ENCODE measurements at regions not wholly inside any gene's neighbourhood (a gene's known extent, or its start where the extent isn't known, plus 50 kb on each side); places are given as distances from the start of the nearest gene placed in this dataset.

DNA sequence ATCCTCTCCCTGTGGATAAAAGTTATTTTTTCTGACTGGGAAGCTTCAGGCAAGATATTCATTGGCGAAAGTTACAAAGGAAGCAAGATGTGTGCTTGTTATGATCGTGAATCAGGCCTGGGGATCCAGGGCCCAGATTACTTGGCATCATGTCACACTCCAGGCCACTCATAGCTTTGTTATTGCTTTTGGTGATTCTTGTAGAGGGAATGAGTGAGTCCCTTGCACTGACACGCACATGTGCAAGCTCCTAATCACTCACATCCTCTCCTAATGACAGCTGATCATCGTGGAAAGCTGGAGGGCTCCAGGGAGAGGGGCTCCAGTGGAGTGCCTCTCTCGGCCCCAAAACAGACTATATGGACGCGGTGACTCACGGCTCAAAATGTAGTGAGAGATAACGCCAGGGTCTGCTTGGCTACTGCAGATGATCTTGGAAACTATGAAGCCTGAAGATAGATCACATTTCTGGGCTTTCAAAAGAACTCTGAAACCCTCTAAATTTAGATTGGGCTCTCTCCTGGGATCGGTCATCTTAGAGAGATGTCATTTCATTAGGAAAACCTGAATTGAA lies 481.1 kb upstream of the USP24 start:
- H3K9me3 ChIP-seq (ENCODE audit: low read depth) = no peaks in the 10 kb centered on the region
- H3K4me3 ChIP-seq = no peak overlapping the region
- peak overlapping the region; percentile 87 for H3K27ac ChIP-seq
- no peaks in the 10 kb centered on the region for H4K20me1 ChIP-seq (ENCODE audit: insufficient read depth)
- peak overlapping the region; percentile 58 for H3K4me2 ChIP-seq (ENCODE audit: unreplicated experiment)
- H3K9ac ChIP-seq = peak overlapping the region; percentile 60
- H3F3A ChIP-seq (ENCODE audit: insufficient read depth) = peaks cover 51% of the 10 kb centered on the region
- no peaks in the 10 kb centered on the region for H3K79me2 ChIP-seq (ENCODE audit: insufficient read depth)
- H3K4me1 ChIP-seq (ENCODE audit: insufficient read depth) = peaks cover 54% of the 10 kb centered on the region
- no peaks in the 10 kb centered on the region for H3K27me3 ChIP-seq (replicated peaks; ENCODE audit: insufficient read depth)
- H2AFZ ChIP-seq = peak overlapping the region; percentile 36
- H3K36me3 ChIP-seq (ENCODE audit: low read depth) = no peaks in the 10 kb centered on the region
- TF ChIP-seq EZH2 (IDR thresholded peaks at IDR 0.05; ENCODE audit: insufficient read depth, poor library complexity, severe bottlenecking) = no peak
- TF ChIP-seq EZH2phosphoT487 (IDR thresholded peaks at IDR 0.05; ENCODE audit: insufficient read depth, low read depth) = no peak
- in situ Hi-C loops (cut with MboI) = no loop called here
- no peaks in the 10 kb centered on the region; the same call in 1 of the 2 replicates for H3K9me2 ChIP-seq (ENCODE audit: insufficient read depth)
- WGBS, 2 experiments (ENCODE audit: low coverage in 1 of 2, low lambda C conversion rate in 2 of 2, missing lambda C conversion rate in 2 of 2) = 0 to 2% methylated on average over 10 of the region's 10 CpGs
- peak; percentile 97 for DNase-seq

DNA sequence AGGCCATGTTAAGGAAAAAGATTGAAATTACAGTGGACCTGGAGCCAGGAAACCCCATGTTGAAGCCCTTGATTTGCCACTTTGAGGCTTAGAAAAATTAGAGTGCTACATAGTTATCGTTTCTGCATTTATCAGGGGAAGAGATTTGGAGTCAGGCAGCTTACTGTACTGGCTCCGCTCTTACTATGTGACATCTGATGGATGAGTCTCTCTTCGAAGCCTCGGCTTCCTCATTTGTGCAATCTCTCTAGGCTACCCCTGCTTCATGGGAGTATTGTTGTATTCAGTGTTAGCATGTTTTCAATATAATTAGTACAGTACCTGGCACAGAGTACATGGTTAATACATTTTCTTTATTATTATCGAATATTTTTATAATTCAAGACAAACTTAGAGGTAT lies 480.4 kb upstream of the USP24 start:
- Histone ChIP-seq H3K27me3 (replicated peaks; ENCODE audit: insufficient read depth) (no peaks in the 10 kb centered on the region), H3K4me3 (no peak overlapping the region), H3K79me2 (ENCODE audit: insufficient read depth) (no peaks in the 10 kb centered on the region), H3K27ac (peak overlapping the region; percentile 87), H3K9ac (peak overlapping the region; percentile 60), H3F3A (ENCODE audit: insufficient read depth) (peaks cover 46% of the 10 kb centered on the region), H3K9me2 (ENCODE audit: insufficient read depth) (no peaks in the 10 kb centered on the region; the same call in 1 of the 2 replicates), H3K9me3 (ENCODE audit: low read depth) (no peaks in the 10 kb centered on the region), H3K36me3 (ENCODE audit: low read depth) (no peaks in the 10 kb centered on the region), H3K4me2 (ENCODE audit: unreplicated experiment) (peak overlapping the region; percentile 58), H2AFZ (peak overlapping the region; percentile 63), H4K20me1 (ENCODE audit: insufficient read depth) (no peaks in the 10 kb centered on the region), H3K4me1 (ENCODE audit: insufficient read depth) (peaks cover 48% of the 10 kb centered on the region)
- WGBS, 2 experiments (ENCODE audit: low coverage in 1 of 2, low lambda C conversion rate in 2 of 2, missing lambda C conversion rate in 2 of 2) = 24% methylated on average over 5 of the region's 5 CpGs
- DNase-seq = peak; percentile 60
- in situ Hi-C loops (cut with MboI) = no loop called here
- TF ChIP-seq EZH2 (IDR thresholded peaks at IDR 0.05; ENCODE audit: insufficient read depth, poor library complexity, severe bottlenecking) = no peak
- TF ChIP-seq EZH2phosphoT487 (IDR thresholded peaks at IDR 0.05; ENCODE audit: insufficient read depth, low read depth) = no peak

DNA sequence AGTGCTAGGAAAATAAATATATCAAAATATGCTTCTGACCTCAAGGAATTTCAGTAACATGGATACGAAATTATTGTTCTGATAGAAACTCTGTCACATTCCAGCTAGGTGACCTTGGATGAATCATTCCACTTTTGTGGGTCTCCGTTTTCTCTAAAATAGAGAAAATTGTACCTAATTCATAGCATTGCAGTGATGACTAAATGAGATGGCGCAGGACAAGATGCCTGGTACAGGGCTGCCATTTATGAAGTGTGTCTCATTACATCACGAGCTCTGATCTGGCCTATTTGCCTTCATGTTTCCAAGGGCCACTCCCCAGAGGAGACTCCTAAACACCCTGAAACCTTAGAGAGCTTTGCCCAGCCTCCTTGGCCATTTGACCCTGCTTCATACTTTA lies 480.0 kb upstream of the USP24 start:
- Histone ChIP-seq H3K36me3 (ENCODE audit: low read depth) (no peaks in the 10 kb centered on the region), H3K4me3 (no peak overlapping the region), H3K79me2 (ENCODE audit: insufficient read depth) (no peaks in the 10 kb centered on the region), H3K27me3 (replicated peaks; ENCODE audit: insufficient read depth) (no peaks in the 10 kb centered on the region), H3K9ac (peak overlapping the region; percentile 60), H3K4me1 (ENCODE audit: insufficient read depth) (peaks cover 44% of the 10 kb centered on the region), H3K4me2 (ENCODE audit: unreplicated experiment) (peak overlapping the region; percentile 58), H3K27ac (peak overlapping the region; percentile 87), H3K9me2 (ENCODE audit: insufficient read depth) (no peaks in the 10 kb centered on the region; the same call in 1 of the 2 replicates), H2AFZ (peak overlapping the region; percentile 63), H4K20me1 (ENCODE audit: insufficient read depth) (no peaks in the 10 kb centered on the region), H3F3A (ENCODE audit: insufficient read depth) (peaks cover 43% of the 10 kb centered on the region), H3K9me3 (ENCODE audit: low read depth) (no peaks in the 10 kb centered on the region)
- TF ChIP-seq EZH2phosphoT487 (IDR thresholded peaks at IDR 0.05; ENCODE audit: insufficient read depth, low read depth) (no peak), EZH2 (IDR thresholded peaks at IDR 0.05; ENCODE audit: insufficient read depth, poor library complexity, severe bottlenecking) (no peak)
- in situ Hi-C loops (cut with MboI) = no loop called here
- peak; percentile 36 for DNase-seq
- 29 to 42% methylated on average over 4 of the region's 4 CpGs for WGBS, 2 experiments (ENCODE audit: low coverage in 1 of 2, low lambda C conversion rate in 2 of 2, missing lambda C conversion rate in 2 of 2)

DNA sequence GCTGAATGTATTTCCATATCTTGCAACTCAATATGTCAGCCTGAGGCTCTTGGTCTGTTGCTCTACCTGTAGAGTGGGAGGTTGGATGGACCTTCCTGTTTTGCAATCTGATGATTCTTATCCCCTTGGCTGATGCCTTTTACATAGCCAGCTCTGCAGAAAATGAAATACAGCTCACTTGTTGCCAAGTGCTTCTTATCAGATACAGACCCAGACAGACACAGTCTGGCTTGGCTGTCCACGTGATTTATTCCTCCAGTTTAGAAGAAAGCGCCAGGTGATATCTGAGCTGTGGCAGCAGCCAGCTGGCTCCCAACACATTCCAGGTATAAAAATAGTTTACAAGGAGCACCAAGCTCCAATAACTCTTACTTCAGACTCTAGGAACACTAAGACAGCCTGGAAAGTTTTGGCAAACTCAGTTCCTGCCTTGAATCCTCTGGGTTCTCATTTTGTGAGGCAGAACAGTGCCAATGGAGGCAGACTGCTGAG lies 479.2 kb upstream of the USP24 start:
- no peak overlapping the region for H2AFZ ChIP-seq
- H3K27ac ChIP-seq = peak overlapping the region; percentile 87
- in situ Hi-C loops (cut with MboI) = no loop called here
- no peak overlapping the region for H3K9ac ChIP-seq
- peaks cover 36% of the 10 kb centered on the region for H3K4me1 ChIP-seq (ENCODE audit: insufficient read depth)
- WGBS, 2 experiments (ENCODE audit: low coverage in 1 of 2, low lambda C conversion rate in 2 of 2, missing lambda C conversion rate in 2 of 2) = 96 to 100% methylated on average over 2 of the region's 2 CpGs
- no peaks in the 10 kb centered on the region for H3K36me3 ChIP-seq (ENCODE audit: low read depth)
- H3K9me3 ChIP-seq (ENCODE audit: low read depth) = no peaks in the 10 kb centered on the region
- H3K27me3 ChIP-seq (replicated peaks; ENCODE audit: insufficient read depth) = no peaks in the 10 kb centered on the region
- H3K4me3 ChIP-seq = no peak overlapping the region
- TF ChIP-seq EZH2phosphoT487 (IDR thresholded peaks at IDR 0.05; ENCODE audit: insufficient read depth, low read depth) (no peak), EZH2 (IDR thresholded peaks at IDR 0.05; ENCODE audit: insufficient read depth, poor library complexity, severe bottlenecking) (no peak)
- no peak for DNase-seq
- no peak overlapping the region for H3K4me2 ChIP-seq (ENCODE audit: unreplicated experiment)
- no peaks in the 10 kb centered on the region for H4K20me1 ChIP-seq (ENCODE audit: insufficient read depth)
- no peaks in the 10 kb centered on the region for H3K79me2 ChIP-seq (ENCODE audit: insufficient read depth)
- H3K9me2 ChIP-seq (ENCODE audit: insufficient read depth) = no peaks in the 10 kb centered on the region; the same call in 1 of the 2 replicates
- H3F3A ChIP-seq (ENCODE audit: insufficient read depth) = peaks cover 35% of the 10 kb centered on the region
